Globus pallidus (tissue), 1 donor: ENCODE measurements at regions not wholly inside any gene's neighbourhood (a gene's known extent, or its start where the extent isn't known, plus 50 kb on each side); places are given as distances from the start of the nearest gene placed in this dataset.

ENCODE experiments used
- DNase-seq: peaks from one replicate; pipeline ENCODE4 v3.0.0-alpha.2; 2015; ENCODE audit warnings: low spot score

DNA sequence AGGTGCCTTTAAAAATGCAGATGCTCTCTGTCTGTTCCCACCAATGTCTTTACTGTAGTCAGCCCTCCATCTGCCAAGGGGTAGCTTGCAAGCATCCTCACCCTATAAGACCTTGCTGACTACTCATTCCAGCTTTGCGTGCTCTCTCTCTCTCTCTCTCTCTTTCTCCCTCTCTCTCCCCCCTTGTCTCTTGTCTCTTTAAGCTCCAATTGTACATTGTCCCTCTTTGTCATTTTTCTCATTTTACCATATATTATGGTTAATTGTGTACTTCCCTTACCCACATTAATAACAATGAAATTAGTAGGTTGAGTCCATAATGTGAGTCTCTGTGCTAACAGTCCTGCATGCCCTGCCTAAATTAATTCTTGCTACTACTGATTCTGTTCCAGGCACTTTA is 350.2 kb upstream of the CDH4 start:
- no peak for DNase-seq

- DNase-seq: no peak
These were observed 348.6 kb upstream of the CDH4 start for GRCh38 chr20:60903325-60903971.

GRCh38 chr20:60904730-60905129 is 347.3 kb upstream of the CDH4 start:
- DNase-seq: no peak

- DNase-seq: no peak
These were observed 346.1 kb upstream of the CDH4 start for GRCh38 chr20:60905919-60906318.

GRCh38 chr20:60906555-60906954 is 345.5 kb upstream of the CDH4 start:
- no peak for DNase-seq

DNA sequence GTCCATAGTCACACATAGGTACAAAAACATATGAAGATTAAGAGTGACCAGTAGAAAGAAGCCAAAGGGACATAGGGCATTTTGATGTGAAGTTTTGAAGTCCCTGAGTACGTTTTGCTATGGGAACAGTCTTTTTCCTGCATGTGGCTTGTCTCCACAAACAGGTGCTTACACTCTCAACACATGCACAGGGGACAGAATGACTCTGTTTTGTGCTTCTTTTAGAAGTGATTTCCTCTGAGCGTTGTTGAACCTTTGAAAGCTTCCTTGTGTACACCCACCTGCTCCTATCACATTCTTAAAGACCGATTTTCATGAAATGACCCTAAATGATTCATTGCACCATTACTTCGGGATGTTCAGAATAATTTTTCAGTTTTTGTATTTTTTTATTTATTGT is 338.8 kb upstream of the CDH4 start:
- no peak for DNase-seq

- no peak for DNase-seq
These were observed 330.9 kb upstream of the CDH4 start for GRCh38 chr20:60921022-60921622.

DNA sequence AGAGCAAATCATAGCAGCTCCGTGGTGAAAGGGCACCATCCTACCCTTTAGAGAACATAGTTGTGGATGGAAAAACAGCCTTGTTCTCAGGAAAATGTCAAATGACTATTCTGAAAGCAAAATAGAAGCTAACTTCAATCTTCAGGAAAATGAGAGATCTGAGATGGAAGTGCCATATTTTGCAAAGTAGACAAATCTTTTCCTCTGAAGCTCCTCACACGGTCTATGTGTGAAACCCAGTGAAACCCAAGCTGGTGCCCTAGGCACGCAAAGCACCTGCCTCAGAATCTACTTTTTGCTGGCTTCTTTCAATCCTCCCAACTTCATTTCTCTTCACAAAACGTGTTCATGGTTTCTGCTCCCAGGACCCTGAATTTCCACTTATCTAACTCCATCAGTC is 325.2 kb upstream of the CDH4 start:
- no peak for DNase-seq

- DNase-seq: no peak
These were observed 323.7 kb upstream of the CDH4 start for GRCh38 chr20:60928341-60928740.

GRCh38 chr20:60930023-60930790 is 321.9 kb upstream of the CDH4 start:
- DNase-seq: no peak

DNA sequence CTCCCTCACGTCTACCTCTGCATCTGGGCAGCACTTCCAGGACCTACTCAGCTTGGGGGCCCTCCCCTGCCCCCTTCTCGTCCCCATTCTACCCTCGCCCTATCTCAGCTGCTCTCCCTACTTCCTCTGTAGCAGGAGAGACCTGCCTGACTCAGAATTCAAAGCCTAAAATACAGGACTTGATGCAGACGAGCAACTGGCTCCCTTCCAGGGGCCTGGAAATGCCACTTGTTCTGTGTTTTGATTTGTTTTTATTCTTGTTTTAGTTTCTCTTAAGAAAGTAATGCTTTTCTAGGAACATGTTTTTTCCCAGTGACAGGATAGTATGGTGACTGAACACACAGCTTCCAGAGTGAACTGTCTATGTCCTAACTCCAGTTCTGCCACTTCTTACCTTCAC is 320.4 kb upstream of the CDH4 start:
- no peak for DNase-seq

DNA sequence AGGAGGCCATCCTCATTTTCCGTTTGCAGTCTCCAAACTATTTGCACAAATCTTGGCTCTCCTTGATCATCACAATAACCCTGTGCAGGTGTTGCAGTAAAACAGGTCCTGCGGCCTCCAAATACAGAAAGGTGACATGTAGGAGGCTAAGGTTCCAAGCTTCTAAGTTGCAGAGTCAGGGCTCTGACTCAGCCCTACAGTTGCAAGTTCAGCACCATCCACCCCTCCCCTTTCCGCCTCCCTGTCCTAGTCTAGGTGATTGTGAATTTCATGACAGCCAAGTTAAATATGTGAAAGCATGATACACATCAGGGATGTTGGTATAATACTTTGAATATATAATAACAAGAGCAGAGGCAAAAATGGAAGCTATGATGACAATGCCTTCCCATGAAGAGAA is 317.3 kb upstream of the CDH4 start:
- DNase-seq: no peak

GRCh38 chr20:60935971-60936370 is 316.1 kb upstream of the CDH4 start:
- DNase-seq: no peak

DNA sequence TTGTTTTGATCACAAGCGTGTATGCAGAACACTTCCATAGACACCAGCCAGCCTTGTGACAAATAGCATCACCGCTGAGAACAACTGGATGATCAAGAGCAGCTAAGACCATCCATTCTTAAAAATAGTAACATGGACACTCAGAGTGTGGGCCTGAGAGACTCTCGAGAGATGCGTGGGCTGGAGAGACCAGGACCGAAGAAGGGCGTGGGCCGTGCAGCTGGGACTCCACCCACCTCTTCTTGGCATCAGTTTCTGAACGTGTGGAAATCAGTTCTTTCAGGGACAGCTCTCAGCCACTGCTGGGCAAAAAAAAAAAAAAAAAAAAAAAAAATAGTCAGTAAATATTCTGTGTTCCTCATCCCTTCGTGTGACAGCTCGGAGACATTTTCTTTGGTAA is 314.5 kb upstream of the CDH4 start:
- no peak for DNase-seq

DNA sequence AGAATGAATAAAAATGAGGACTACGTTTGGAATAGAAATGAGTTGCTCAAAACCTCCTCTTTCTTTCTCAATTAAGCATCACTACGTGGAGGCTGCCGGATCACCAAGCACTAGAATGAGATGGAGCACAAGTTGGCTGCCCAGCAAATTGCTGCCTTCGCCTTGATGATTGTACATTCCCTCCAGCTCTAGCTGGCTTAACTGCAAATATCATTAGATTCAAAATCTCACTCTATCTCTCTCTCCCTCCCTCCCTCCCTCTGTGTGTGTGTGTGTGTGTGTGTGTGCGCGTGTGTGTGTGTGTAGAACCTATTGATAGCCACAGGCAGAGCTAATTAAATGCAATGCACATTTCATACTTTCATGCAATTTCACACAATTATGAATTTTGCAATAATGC is 310.7 kb upstream of the CDH4 start:
- no peak for DNase-seq

DNA sequence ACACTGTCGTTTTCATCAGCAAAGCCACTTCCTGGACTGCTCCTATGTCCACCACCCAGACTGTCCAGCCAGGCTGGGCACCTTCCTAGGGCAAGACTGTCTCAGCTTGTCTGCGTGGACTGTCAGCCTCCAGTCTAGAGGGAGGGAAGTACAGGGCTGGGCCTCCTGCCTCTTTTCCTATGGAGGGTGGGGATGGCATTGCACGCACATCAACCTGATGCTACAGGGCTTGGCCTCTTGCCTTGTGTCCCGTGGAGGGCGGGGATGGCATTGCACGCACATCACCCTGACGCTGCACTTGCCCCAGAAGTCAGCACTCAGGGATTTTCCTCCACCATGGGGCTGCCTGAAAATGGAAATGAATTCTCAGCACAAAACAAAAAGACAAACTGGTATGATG is 304.2 kb upstream of the CDH4 start:
- DNase-seq: no peak

DNA sequence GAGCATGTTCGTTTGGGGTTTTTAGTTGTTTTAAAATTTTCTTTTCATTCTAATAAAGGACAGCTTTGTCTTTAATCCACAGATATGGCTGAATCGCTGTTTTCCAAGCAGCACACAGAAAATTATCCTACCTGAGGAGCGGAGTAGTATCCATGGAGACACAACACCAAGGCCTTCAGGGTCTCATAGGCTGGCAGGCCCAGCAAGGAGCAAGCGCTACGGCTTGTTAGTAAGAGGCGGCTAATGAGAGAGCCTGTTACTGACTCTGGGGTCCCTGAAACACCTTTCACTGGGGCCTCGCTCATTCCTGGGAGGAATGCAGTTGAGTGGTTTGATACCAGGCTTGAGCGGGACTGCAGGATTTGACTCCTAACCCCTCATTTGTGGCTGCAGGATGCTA is 303.8 kb upstream of the CDH4 start:
- DNase-seq: no peak

- DNase-seq: no peak
These were observed 301.5 kb upstream of the CDH4 start for GRCh38 chr20:60950561-60950960.

GRCh38 chr20:60950974-60951373 is 301.1 kb upstream of the CDH4 start:
- DNase-seq: no peak

DNA sequence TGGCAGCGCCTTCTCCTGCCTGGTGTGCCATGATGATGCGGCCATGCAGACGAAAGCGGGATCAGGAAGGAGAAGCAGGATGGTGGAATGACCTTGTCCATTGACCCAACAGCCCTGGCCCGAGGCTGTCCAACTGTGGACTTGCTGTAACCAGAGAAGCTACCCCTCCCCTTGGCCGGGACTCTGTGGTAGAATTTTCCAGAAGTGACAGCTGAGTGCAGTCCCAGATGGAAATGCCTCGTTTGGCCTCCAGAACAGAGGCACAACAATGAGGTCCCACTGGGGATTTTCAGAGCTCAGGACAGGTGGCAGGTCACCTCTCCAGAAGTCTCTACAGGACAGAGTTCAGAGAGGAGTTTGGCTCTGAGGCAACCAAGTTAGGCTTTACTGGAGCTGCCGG is 299.2 kb upstream of the CDH4 start:
- no peak for DNase-seq

- DNase-seq: no peak
These were observed 298.7 kb upstream of the CDH4 start for GRCh38 chr20:60953321-60953720.

DNA sequence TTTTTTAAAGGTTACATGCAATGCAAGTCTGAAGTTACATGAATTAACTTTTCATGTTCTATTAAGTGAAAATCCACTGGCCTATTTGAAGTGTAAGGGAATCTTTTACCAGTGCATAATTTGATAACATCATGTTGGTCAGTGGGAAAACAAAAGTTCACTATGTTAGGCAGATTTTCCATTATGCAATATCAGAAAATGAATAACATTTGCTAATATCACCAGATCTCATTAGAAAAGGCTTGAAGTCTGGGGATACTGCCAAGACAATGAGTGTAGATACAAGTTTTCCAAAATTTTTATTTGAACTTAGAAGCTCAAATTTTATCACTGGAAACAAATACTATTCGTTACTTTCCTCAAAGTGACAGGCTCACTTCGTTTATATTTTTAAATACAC is 296.4 kb upstream of the CDH4 start:
- DNase-seq: no peak

- DNase-seq: no peak
These were observed 295.9 kb upstream of the CDH4 start for GRCh38 chr20:60956194-60956593.

DNA sequence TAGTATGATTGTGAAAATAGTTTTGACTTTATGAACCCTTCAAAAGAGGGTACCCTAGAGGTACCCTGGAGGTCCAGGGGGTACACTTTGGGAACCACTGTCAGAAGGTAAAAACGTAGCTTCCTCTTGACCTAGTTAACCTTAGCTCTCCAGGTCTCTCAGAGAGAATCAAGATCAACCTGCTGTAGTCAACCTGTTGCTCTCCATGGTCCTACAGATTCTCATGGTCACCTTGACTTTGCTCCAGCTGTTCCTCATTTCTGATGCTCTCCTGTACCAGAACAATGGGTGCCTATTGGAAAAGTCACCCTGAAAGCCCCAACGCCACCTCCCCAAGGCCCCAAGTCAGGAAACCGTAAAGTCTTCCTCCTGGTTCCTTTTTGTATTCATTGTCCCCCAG is 294.4 kb upstream of the CDH4 start:
- DNase-seq: no peak
